Fibroblast of lung (primary cell): ENCODE measurements at regions not wholly inside any gene's neighbourhood (a gene's known extent, or its start where the extent isn't known, plus 50 kb on each side); places are given as distances from the start of the nearest gene placed in this dataset.
A peak's percentile ranks its signal among the peaks of the same experiment; 100 is the strongest.

Experiments used
- DNase-seq, 2 donors: peaks; one replicate each; pipeline versions ENCODE4 v3.0.0 to v3.0.0-alpha.2; 2010; ENCODE audit warnings: low read depth in 2 of 2
- H2AFZ ChIP-seq: 2 replicates; pipeline ENCODE4 v1.5.1; 2012; ENCODE audit warnings: low read length, control low read depth, inconsistent platforms
- H3K27ac ChIP-seq: 2 replicates; pipeline ENCODE4 v1.5.1; 2011; ENCODE audit warnings: low read length, control low read depth; ENCODE audit not compliant: insufficient read depth
- H3K27me3 ChIP-seq: 2 replicates; pipeline ENCODE4 v1.5.1; 2011; ENCODE audit warnings: mild to moderate bottlenecking, low read length; ENCODE audit not compliant: control insufficient read depth, insufficient read depth
- H3K36me3 ChIP-seq: 2 replicates; pipeline ENCODE4 v1.5.1; 2011; ENCODE audit warnings: low read length; ENCODE audit not compliant: control insufficient read depth, insufficient read depth
- H3K4me1 ChIP-seq: 2 replicates; pipeline ENCODE4 v1.5.1; 2011; ENCODE audit warnings: low read length; ENCODE audit not compliant: control insufficient read depth, insufficient read depth; ENCODE audit errors: extremely low read depth
- H3K4me2 ChIP-seq: 2 replicates; pipeline ENCODE4 v1.5.1; 2011; ENCODE audit warnings: low read length, control low read depth; ENCODE audit not compliant: insufficient read depth; ENCODE audit errors: extremely low read depth
- H3K4me3 ChIP-seq, 4 experiments: fragments of 200-600 bp in 1 of 4; sonication (generic) in 1 of 4; replicated peaks in 1 of 4; 2 replicates each; pipeline ENCODE4 v1.5.1; 2011 to 2016; ENCODE audit warnings: low read length in 4 of 4, low read depth in 3 of 4, mild to moderate bottlenecking in 3 of 4, control low read depth in 2 of 4, inconsistent platforms in 1 of 4, mixed read lengths in 1 of 4; ENCODE audit not compliant: insufficient read depth in 1 of 4; ENCODE audit errors: control extremely low read depth in 1 of 4
- H3K79me2 ChIP-seq: 2 replicates; pipeline ENCODE4 v1.5.1; 2012; ENCODE audit warnings: mild to moderate bottlenecking, low read length, inconsistent platforms; ENCODE audit not compliant: control insufficient read depth, insufficient read depth
- H3K9ac ChIP-seq: 2 replicates; pipeline ENCODE4 v1.5.1; 2011; ENCODE audit warnings: mild to moderate bottlenecking, low read length, control low read depth; ENCODE audit not compliant: insufficient read depth
- H3K9me3 ChIP-seq: 2 replicates; pipeline ENCODE4 v1.5.1; 2012; ENCODE audit warnings: low read depth, low read length; ENCODE audit not compliant: control insufficient read depth, insufficient read depth
- H4K20me1 ChIP-seq: 2 replicates; pipeline ENCODE4 v1.5.1; 2011; ENCODE audit warnings: low read length; ENCODE audit not compliant: control insufficient read depth, insufficient read depth; ENCODE audit errors: extremely low read depth
- CTCF ChIP-seq, 2 donors: IDR thresholded peaks in 1 of 2; conservative IDR thresholded peaks in 1 of 2; 1 replicate in 1 of 2; 2 replicates in 1 of 2; pipeline ENCODE4 v1.5.1; 2011 to 2012; ENCODE audit warnings: low read length in 2 of 2, control low read depth in 1 of 2, inconsistent platforms in 1 of 2, low read depth in 1 of 2, mild to moderate bottlenecking in 1 of 2
- EZH2 ChIP-seq: IDR thresholded peaks from 2 replicates; pipeline ENCODE4 v1.5.1; 2012; ENCODE audit warnings: low read length, control low read depth, mild to moderate bottlenecking; ENCODE audit errors: missing control alignments

- no peaks in the 10 kb centered on the region for H3K27me3 ChIP-seq
- H2AFZ ChIP-seq = no peak overlapping the region
- H3K9me3 ChIP-seq = no peaks in the 10 kb centered on the region
- no peaks in the 10 kb centered on the region for H3K79me2 ChIP-seq
- no peak overlapping the region for H3K4me2 ChIP-seq
- H3K9ac ChIP-seq = no peak overlapping the region
- no peak overlapping the region for H3K27ac ChIP-seq
- no peak overlapping the region for H3K4me3 ChIP-seq
- H3K36me3 ChIP-seq = no peaks in the 10 kb centered on the region
- TF ChIP-seq CTCF (conservative IDR thresholded peaks at IDR 0.05 in 1 of 2, IDR thresholded peaks at IDR 0.05 in 1 of 2; ENCODE audit: low read depth in 1 of 2, low read length in 2 of 2) (no peak), EZH2 (no peak)
- H3K4me1 ChIP-seq = no peaks in the 10 kb centered on the region
- no peaks in the 10 kb centered on the region for H4K20me1 ChIP-seq
- DNase-seq = peak in 1 of 2 donors; percentile 96
Measured at GRCh38 chr2:162929571-162929970, 91.0 kb upstream of the KCNH7 start.

GRCh38 chr2:162928356-162928755, 89.8 kb upstream of the KCNH7 start:
- no peak overlapping the region for H2AFZ ChIP-seq
- TF ChIP-seq EZH2 = no peak
- TF ChIP-seq CTCF (conservative IDR thresholded peaks at IDR 0.05 in 1 of 2, IDR thresholded peaks at IDR 0.05 in 1 of 2; ENCODE audit: low read depth in 1 of 2, low read length in 2 of 2) = no peak
- H3K4me3 ChIP-seq = no peak overlapping the region
- no peak overlapping the region for H3K27ac ChIP-seq
- no peaks in the 10 kb centered on the region for H3K9me3 ChIP-seq
- no peak overlapping the region for H3K4me2 ChIP-seq
- H3K79me2 ChIP-seq = no peaks in the 10 kb centered on the region
- peak in 1 of 2 donors; percentile 53 for DNase-seq
- no peak overlapping the region for H3K9ac ChIP-seq
- no peaks in the 10 kb centered on the region for H3K4me1 ChIP-seq
- no peaks in the 10 kb centered on the region for H3K27me3 ChIP-seq
- no peaks in the 10 kb centered on the region for H4K20me1 ChIP-seq
- no peaks in the 10 kb centered on the region for H3K36me3 ChIP-seq

- Histone ChIP-seq H3K27ac (no peak overlapping the region), H3K79me2 (no peaks in the 10 kb centered on the region), H4K20me1 (no peaks in the 10 kb centered on the region), H3K4me2 (no peak overlapping the region), H3K4me3 (no peak overlapping the region), H3K9ac (no peak overlapping the region), H2AFZ (no peak overlapping the region), H3K4me1 (no peaks in the 10 kb centered on the region), H3K27me3 (no peaks in the 10 kb centered on the region), H3K9me3 (no peaks in the 10 kb centered on the region), H3K36me3 (no peaks in the 10 kb centered on the region)
- TF ChIP-seq CTCF (conservative IDR thresholded peaks at IDR 0.05 in 1 of 2, IDR thresholded peaks at IDR 0.05 in 1 of 2; ENCODE audit: low read depth in 1 of 2, low read length in 2 of 2) (no peak), EZH2 (no peak)
- peak in 1 of 2 donors; percentile 84 for DNase-seq
Measured at GRCh38 chr2:162926907-162927306, 88.3 kb upstream of the KCNH7 start.
